Activated CD4-positive, alpha-beta memory T cell treated with anti-CD3 and anti-CD28 coated beads for 36 hours (primary cell): ENCODE measurements at regions not wholly inside any gene's neighbourhood (a gene's known extent, or its start where the extent isn't known, plus 50 kb on each side); places are given as distances from the start of the nearest gene placed in this dataset.

ENCODE experiments used
- CTCF ChIA-PET: fragments of 350-600 bp; sonication (Branson Sonifier 250); formaldehyde crosslinking; loops from one replicate; lab custom pipeline; 2021; ENCODE audit warnings: antibody characterized with exemption, inconsistent platforms; lab: Charles Lee
- POLR2A ChIA-PET: fragments of 350-600 bp; sonication (Branson Sonifier 250); formaldehyde crosslinking; loops from one replicate; lab custom pipeline; 2021; ENCODE audit warnings: antibody characterized with exemption; lab: Charles Lee
- DNase-seq: peaks from one replicate; pipeline ENCODE4 v3.0.0-alpha.2; 2020
- H3K27ac Mint-ChIP-seq: one replicate; pipeline ENCODE4 v1.8.0; 2021; ENCODE audit warnings: mixed read lengths
- H3K27me3 Mint-ChIP-seq: one replicate; pipeline ENCODE4 v1.8.0; 2021; ENCODE audit warnings: mixed read lengths
- H3K36me3 Mint-ChIP-seq: one replicate; pipeline ENCODE4 v1.8.0; 2021; ENCODE audit warnings: mixed read lengths
- H3K4me1 Mint-ChIP-seq: one replicate; pipeline ENCODE4 v1.8.0; 2021; ENCODE audit warnings: low read depth, mixed read lengths
- H3K4me3 Mint-ChIP-seq: one replicate; pipeline ENCODE4 v1.8.0; 2021; ENCODE audit warnings: mild to moderate bottlenecking, mixed read lengths
- H3K9me3 Mint-ChIP-seq: one replicate; pipeline ENCODE4 v1.8.0; 2021; ENCODE audit warnings: mixed read lengths
- intact Hi-C: fragments of 100-400 bp; cut with micrococcal nuclease; formaldehyde crosslinking; loops from one replicate; pipeline ENCODE4 v1.15.1; 2023

- Mint-ChIP-seq H3K27ac (no peak overlapping the region), H3K4me3 (no peak overlapping the region), H3K4me1 (peaks cover 2% of the 10 kb centered on the region), H3K9me3 (no peaks in the 10 kb centered on the region), H3K36me3 (no peaks in the 10 kb centered on the region), H3K27me3 (no peaks in the 10 kb centered on the region)
- no peak for DNase-seq
- intact Hi-C loops: no loop called here
- CTCF ChIA-PET: no interaction called here
- POLR2A ChIA-PET: no interaction called here
Observed at GRCh38 chr1:199182186-199182843, 543.5 kb downstream of the PTPRC start.

GRCh38 chr1:199184180-199184579 is 545.3 kb downstream of the PTPRC start:
- ChIA-PET CTCF (no interaction called here), POLR2A (no interaction called here)
- peaks cover 2% of the 10 kb centered on the region for H3K4me1 Mint-ChIP-seq
- intact Hi-C loops: no loop called here
- no peak for DNase-seq
- no peaks in the 10 kb centered on the region for H3K36me3 Mint-ChIP-seq
- no peaks in the 10 kb centered on the region for H3K27me3 Mint-ChIP-seq
- H3K27ac Mint-ChIP-seq: no peak overlapping the region
- no peaks in the 10 kb centered on the region for H3K9me3 Mint-ChIP-seq
- H3K4me3 Mint-ChIP-seq: no peak overlapping the region

GRCh38 chr1:199194862-199195261 is 556.0 kb downstream of the PTPRC start:
- no peaks in the 10 kb centered on the region for H3K27me3 Mint-ChIP-seq
- H3K9me3 Mint-ChIP-seq: no peaks in the 10 kb centered on the region
- intact Hi-C loops: no loop called here
- H3K4me3 Mint-ChIP-seq: no peak overlapping the region
- no peak for DNase-seq
- POLR2A ChIA-PET: no interaction called here
- no peak overlapping the region for H3K27ac Mint-ChIP-seq
- CTCF ChIA-PET: no interaction called here
- no peaks in the 10 kb centered on the region for H3K4me1 Mint-ChIP-seq
- no peaks in the 10 kb centered on the region for H3K36me3 Mint-ChIP-seq

GRCh38 chr1:199197695-199198094 is 558.9 kb downstream of the PTPRC start:
- Mint-ChIP-seq H3K4me1 (no peaks in the 10 kb centered on the region), H3K4me3 (no peak overlapping the region), H3K9me3 (no peaks in the 10 kb centered on the region), H3K36me3 (no peaks in the 10 kb centered on the region), H3K27me3 (no peaks in the 10 kb centered on the region), H3K27ac (no peak overlapping the region)
- intact Hi-C loops: no loop called here
- ChIA-PET POLR2A (no interaction called here), CTCF (no interaction called here)
- DNase-seq: no peak

GRCh38 chr1:199202331-199202730 is 563.5 kb downstream of the PTPRC start:
- Mint-ChIP-seq H3K4me1 (no peaks in the 10 kb centered on the region), H3K36me3 (no peaks in the 10 kb centered on the region), H3K9me3 (no peaks in the 10 kb centered on the region), H3K27ac (no peak overlapping the region), H3K27me3 (no peaks in the 10 kb centered on the region), H3K4me3 (no peak overlapping the region)
- CTCF ChIA-PET: no interaction called here
- intact Hi-C loops: no loop called here
- POLR2A ChIA-PET: no interaction called here
- DNase-seq: no peak

GRCh38 chr1:199204231-199204630 is 565.4 kb downstream of the PTPRC start:
- Mint-ChIP-seq H3K27ac (no peak overlapping the region), H3K36me3 (no peaks in the 10 kb centered on the region), H3K4me1 (no peaks in the 10 kb centered on the region), H3K27me3 (no peaks in the 10 kb centered on the region), H3K9me3 (no peaks in the 10 kb centered on the region), H3K4me3 (no peak overlapping the region)
- intact Hi-C loops: no loop called here
- CTCF ChIA-PET: interaction anchor here (1.0 kb wide), 1 partner anchor 40 kb away, joined by 3 read pairs; no protein-coding TSS in a partner anchor
- POLR2A ChIA-PET: no interaction called here
- DNase-seq: no peak

- no peak for DNase-seq
- no peak overlapping the region for H3K4me3 Mint-ChIP-seq
- no peaks in the 10 kb centered on the region for H3K4me1 Mint-ChIP-seq
- ChIA-PET CTCF (interaction anchor here (1.0 kb wide), 1 partner anchor 37 kb away, joined by 3 read pairs; no protein-coding TSS in a partner anchor), POLR2A (no interaction called here)
- H3K36me3 Mint-ChIP-seq: no peaks in the 10 kb centered on the region
- no peaks in the 10 kb centered on the region for H3K27me3 Mint-ChIP-seq
- no peak overlapping the region for H3K27ac Mint-ChIP-seq
- intact Hi-C loops: loop anchor here (5.0 kb wide), 1 partner anchor 41 kb away; no protein-coding TSS in a partner anchor
- H3K9me3 Mint-ChIP-seq: no peaks in the 10 kb centered on the region
Observed at GRCh38 chr1:199205740-199206441, 567.1 kb downstream of the PTPRC start.

GRCh38 chr1:199208847-199209246 is 570.0 kb downstream of the PTPRC start:
- Mint-ChIP-seq H3K4me3 (no peak overlapping the region), H3K4me1 (no peaks in the 10 kb centered on the region), H3K36me3 (no peaks in the 10 kb centered on the region), H3K27ac (no peak overlapping the region), H3K27me3 (no peaks in the 10 kb centered on the region), H3K9me3 (no peaks in the 10 kb centered on the region)
- ChIA-PET CTCF (no interaction called here), POLR2A (no interaction called here)
- intact Hi-C loops: loop anchor here (5.0 kb wide), 1 partner anchor 38 kb away; no protein-coding TSS in a partner anchor
- DNase-seq: no peak

GRCh38 chr1:199218065-199218464 is 579.2 kb downstream of the PTPRC start:
- DNase-seq: no peak
- ChIA-PET CTCF (interaction anchor here (0.6 kb wide), 1 partner anchor 32 kb away, joined by 3 read pairs; no protein-coding TSS in a partner anchor), POLR2A (no interaction called here)
- no peaks in the 10 kb centered on the region for H3K9me3 Mint-ChIP-seq
- no peaks in the 10 kb centered on the region for H3K4me1 Mint-ChIP-seq
- intact Hi-C loops: no loop called here
- no peaks in the 10 kb centered on the region for H3K36me3 Mint-ChIP-seq
- H3K27me3 Mint-ChIP-seq: no peaks in the 10 kb centered on the region
- H3K27ac Mint-ChIP-seq: no peak overlapping the region
- no peak overlapping the region for H3K4me3 Mint-ChIP-seq

GRCh38 chr1:199218533-199218932 is 579.7 kb downstream of the PTPRC start:
- no peaks in the 10 kb centered on the region for H3K4me1 Mint-ChIP-seq
- H3K9me3 Mint-ChIP-seq: no peaks in the 10 kb centered on the region
- H3K36me3 Mint-ChIP-seq: no peaks in the 10 kb centered on the region
- no peak overlapping the region for H3K4me3 Mint-ChIP-seq
- CTCF ChIA-PET: interaction anchor here (0.6 kb wide), 1 partner anchor 32 kb away, joined by 3 read pairs; no protein-coding TSS in a partner anchor
- POLR2A ChIA-PET: no interaction called here
- no peaks in the 10 kb centered on the region for H3K27me3 Mint-ChIP-seq
- intact Hi-C loops: no loop called here
- no peak for DNase-seq
- no peak overlapping the region for H3K27ac Mint-ChIP-seq

GRCh38 chr1:199220031-199220430 is 581.2 kb downstream of the PTPRC start:
- intact Hi-C loops: loop anchor here (10.0 kb wide), 2 partner anchors 965 to 1255 kb away; no protein-coding TSS in a partner anchor
- Mint-ChIP-seq H3K36me3 (no peaks in the 10 kb centered on the region), H3K27me3 (no peaks in the 10 kb centered on the region), H3K4me3 (no peak overlapping the region), H3K27ac (no peak overlapping the region), H3K4me1 (no peaks in the 10 kb centered on the region), H3K9me3 (no peaks in the 10 kb centered on the region)
- ChIA-PET CTCF (interaction anchor here (0.6 kb wide), 1 partner anchor 19 kb away, joined by 4 read pairs; no protein-coding TSS in a partner anchor), POLR2A (no interaction called here)
- DNase-seq: no peak

GRCh38 chr1:199221371-199222150 is 582.7 kb downstream of the PTPRC start:
- H3K4me1 Mint-ChIP-seq: peaks cover 15% of the 10 kb centered on the region
- H3K9me3 Mint-ChIP-seq: no peaks in the 10 kb centered on the region
- ChIA-PET POLR2A (no interaction called here), CTCF (no interaction called here)
- H3K27me3 Mint-ChIP-seq: no peaks in the 10 kb centered on the region
- no peak overlapping the region for H3K27ac Mint-ChIP-seq
- H3K36me3 Mint-ChIP-seq: no peaks in the 10 kb centered on the region
- DNase-seq: no peak
- no peak overlapping the region for H3K4me3 Mint-ChIP-seq
- intact Hi-C loops: loop anchor here (10.0 kb wide), 2 partner anchors 967 to 1253 kb away; no protein-coding TSS in a partner anchor
